ENCODE measurements at regions not wholly inside any gene's neighbourhood (a gene's known extent, or its start where the extent isn't known, plus 50 kb on each side); places are given as distances from the start of the nearest gene placed in this dataset.

- no peaks in the 10 kb centered on the region for H3K9me3 ChIP-seq (ENCODE audit: low read length)
- H3K4me2 ChIP-seq (ENCODE audit: low read length), result no peak overlapping the region
- no peak for TF ChIP-seq CTCF (conservative IDR thresholded peaks at IDR 0.05; ENCODE audit: low read length)
- TF ChIP-seq EZH2phosphoT487 (IDR thresholded peaks at IDR 0.05; ENCODE audit: borderline replicate concordance, low read depth, low read length), result no peak
- H3K36me3 ChIP-seq (ENCODE audit: insufficient read depth, low read length), result no peaks in the 10 kb centered on the region
- POLR2A ChIA-PET, result no interaction called here
- H3K4me3 ChIP-seq (ENCODE audit: low read depth, low read length, poor library complexity, severe bottlenecking), result no peak overlapping the region
- no peak for DNase-seq (ENCODE audit: low spot score)
- H3K4me1 ChIP-seq (ENCODE audit: insufficient read depth, low read length, poor library complexity, severe bottlenecking), result no peaks in the 10 kb centered on the region
- H3K79me2 ChIP-seq (ENCODE audit: insufficient read depth, low read depth, low read length), result no peaks in the 10 kb centered on the region
- H3K9me2 ChIP-seq (ENCODE audit: insufficient read depth, low read length), result no peaks in the 10 kb centered on the region
- intact Hi-C loops (cut with micrococcal nuclease; ENCODE audit: unreplicated experiment), result no loop called here
- no peak overlapping the region for H3K27ac ChIP-seq (ENCODE audit: low read depth, low read length, poor library complexity, severe bottlenecking)
- no peaks in the 10 kb centered on the region for H4K20me1 ChIP-seq (ENCODE audit: insufficient read depth, low read length)
- CTCF ChIA-PET (ENCODE audit: unreplicated experiment), result no interaction called here
- H2AFZ ChIP-seq (ENCODE audit: low read length), result no peak overlapping the region
- BruUV-seq (replicated peaks), result no TSS peak
Observed at GRCh38 chr16:51404386-51404785, 253.3 kb upstream of the SALL1 start.

- no peaks in the 10 kb centered on the region for H4K20me1 ChIP-seq (ENCODE audit: insufficient read depth, low read length)
- no peak for TF ChIP-seq CTCF (conservative IDR thresholded peaks at IDR 0.05; ENCODE audit: low read length)
- no peak for TF ChIP-seq EZH2phosphoT487 (IDR thresholded peaks at IDR 0.05; ENCODE audit: borderline replicate concordance, low read depth, low read length)
- no peaks in the 10 kb centered on the region for H3K9me3 ChIP-seq (ENCODE audit: low read length)
- ChIA-PET POLR2A (no interaction called here), CTCF (ENCODE audit: unreplicated experiment) (no interaction called here)
- H3K9me2 ChIP-seq (ENCODE audit: insufficient read depth, low read length), result no peaks in the 10 kb centered on the region
- H3K4me3 ChIP-seq (ENCODE audit: low read depth, low read length, poor library complexity, severe bottlenecking), result no peak overlapping the region
- BruUV-seq (replicated peaks), result no TSS peak
- H3K4me2 ChIP-seq (ENCODE audit: low read length), result no peak overlapping the region
- H3K27ac ChIP-seq (ENCODE audit: low read depth, low read length, poor library complexity, severe bottlenecking), result no peak overlapping the region
- no peaks in the 10 kb centered on the region for H3K4me1 ChIP-seq (ENCODE audit: insufficient read depth, low read length, poor library complexity, severe bottlenecking)
- no peaks in the 10 kb centered on the region for H3K36me3 ChIP-seq (ENCODE audit: insufficient read depth, low read length)
- H2AFZ ChIP-seq (ENCODE audit: low read length), result no peak overlapping the region
- no peak for DNase-seq (ENCODE audit: low spot score)
- intact Hi-C loops (cut with micrococcal nuclease; ENCODE audit: unreplicated experiment), result no loop called here
- no peaks in the 10 kb centered on the region for H3K79me2 ChIP-seq (ENCODE audit: insufficient read depth, low read depth, low read length)
Observed at GRCh38 chr16:51402785-51403184, 251.7 kb upstream of the SALL1 start.

- intact Hi-C loops (cut with micrococcal nuclease; ENCODE audit: unreplicated experiment), result no loop called here
- H4K20me1 ChIP-seq (ENCODE audit: insufficient read depth, low read length), result no peaks in the 10 kb centered on the region
- no peak overlapping the region for H3K4me3 ChIP-seq (ENCODE audit: low read depth, low read length, poor library complexity, severe bottlenecking)
- H3K79me2 ChIP-seq (ENCODE audit: insufficient read depth, low read depth, low read length), result no peaks in the 10 kb centered on the region
- H3K4me2 ChIP-seq (ENCODE audit: low read length), result no peak overlapping the region
- ChIA-PET CTCF (ENCODE audit: unreplicated experiment) (no interaction called here), POLR2A (no interaction called here)
- H3K27ac ChIP-seq (ENCODE audit: low read depth, low read length, poor library complexity, severe bottlenecking), result no peak overlapping the region
- no peaks in the 10 kb centered on the region for H3K36me3 ChIP-seq (ENCODE audit: insufficient read depth, low read length)
- no TSS peak for BruUV-seq (replicated peaks)
- H3K4me1 ChIP-seq (ENCODE audit: insufficient read depth, low read length, poor library complexity, severe bottlenecking), result no peaks in the 10 kb centered on the region
- no peak overlapping the region for H2AFZ ChIP-seq (ENCODE audit: low read length)
- no peak for TF ChIP-seq CTCF (conservative IDR thresholded peaks at IDR 0.05; ENCODE audit: low read length)
- no peak for TF ChIP-seq EZH2phosphoT487 (IDR thresholded peaks at IDR 0.05; ENCODE audit: borderline replicate concordance, low read depth, low read length)
- H3K9me3 ChIP-seq (ENCODE audit: low read length), result no peaks in the 10 kb centered on the region
- DNase-seq (ENCODE audit: low spot score), result no peak
- H3K9me2 ChIP-seq (ENCODE audit: insufficient read depth, low read length), result no peaks in the 10 kb centered on the region
Observed at GRCh38 chr16:51402298-51402697, 251.2 kb upstream of the SALL1 start.

Measured in OCI-LY7 (cell line).